NCI-H2081 treated with DMSO at 0.1 percent for 48 hours (cell line): ENCODE measurements at regions not wholly inside any gene's neighbourhood (a gene's known extent, or its start where the extent isn't known, plus 50 kb on each side); places are given as distances from the start of the nearest gene placed in this dataset.
"Not testable (repeated sequence)": the region's sequence is repeated elsewhere in the genome, so short reads cannot be mapped to it uniquely, and the experiment has no call there.

ENCODE experiments used
- DNase-seq: peaks from one replicate; lab custom pipeline; 2025; lab: John Stamatoyannopoulos, UW

DNA sequence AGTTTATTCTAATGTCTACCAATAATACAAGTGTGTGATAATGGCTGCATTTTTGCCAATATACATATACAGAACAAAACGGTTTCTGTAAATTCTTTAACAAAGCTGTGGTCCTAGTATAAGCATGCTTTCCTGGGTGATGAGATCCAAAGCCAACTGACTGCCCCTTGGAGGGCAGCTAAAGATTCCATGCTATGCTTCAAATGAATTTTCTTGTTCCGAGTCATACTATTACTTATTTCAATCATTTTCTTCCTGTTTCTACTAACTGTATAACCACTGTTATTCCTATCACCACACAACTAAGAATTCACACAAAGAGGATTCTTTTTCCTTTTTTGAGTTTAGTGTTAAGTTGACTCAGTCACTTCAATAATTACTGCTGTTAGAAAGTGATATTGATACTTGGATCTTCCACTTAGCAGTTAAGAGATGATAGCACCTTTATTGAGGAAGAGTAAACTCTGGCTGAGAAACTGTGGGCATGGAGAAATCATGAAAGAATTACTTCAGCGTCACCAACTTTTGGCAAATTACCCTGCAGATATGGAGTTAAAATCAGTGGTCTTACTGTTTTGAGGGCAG, 197.5 kb downstream of the ARL4A start:
- DNase-seq: no peak

DNA sequence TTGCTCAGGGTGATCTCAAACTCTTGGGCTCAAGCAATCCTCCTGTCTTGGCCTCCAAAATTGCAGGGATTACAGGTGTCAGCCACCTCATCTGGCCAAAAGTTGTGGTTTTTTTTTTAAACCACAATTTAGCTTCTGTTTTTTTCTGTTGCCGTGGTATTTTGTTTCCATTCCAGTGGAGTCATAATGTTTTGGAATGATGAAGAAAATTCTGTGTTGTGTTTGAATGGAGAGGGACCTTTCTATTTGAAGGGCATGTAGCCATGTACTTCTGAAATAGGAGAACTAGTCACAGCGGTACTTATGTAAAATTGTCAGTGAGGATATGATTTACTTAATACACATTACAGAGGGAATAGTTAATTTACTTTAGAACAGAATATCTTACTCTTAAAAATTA, 201.3 kb downstream of the ARL4A start:
- DNase-seq: no peak

DNA sequence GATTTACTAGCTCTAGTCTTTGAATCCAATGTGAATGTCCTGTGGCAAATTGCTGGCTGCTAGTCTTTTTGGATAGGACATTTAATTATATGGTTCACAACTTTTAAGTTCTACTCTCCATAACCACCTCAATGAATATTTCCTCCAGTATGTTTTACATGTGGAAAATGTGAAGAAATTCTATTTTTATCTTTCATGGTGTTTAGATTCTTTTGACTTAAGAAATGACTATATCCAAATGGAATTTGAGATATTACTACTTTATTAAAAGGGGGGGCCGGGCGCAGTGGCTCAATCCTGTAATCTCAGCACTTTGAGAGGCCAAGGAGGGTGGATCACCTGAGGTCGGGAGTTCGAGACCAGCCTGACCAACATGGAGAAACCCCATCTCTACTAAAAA, 202.0 kb downstream of the ARL4A start:
- DNase-seq: no peak

DNA sequence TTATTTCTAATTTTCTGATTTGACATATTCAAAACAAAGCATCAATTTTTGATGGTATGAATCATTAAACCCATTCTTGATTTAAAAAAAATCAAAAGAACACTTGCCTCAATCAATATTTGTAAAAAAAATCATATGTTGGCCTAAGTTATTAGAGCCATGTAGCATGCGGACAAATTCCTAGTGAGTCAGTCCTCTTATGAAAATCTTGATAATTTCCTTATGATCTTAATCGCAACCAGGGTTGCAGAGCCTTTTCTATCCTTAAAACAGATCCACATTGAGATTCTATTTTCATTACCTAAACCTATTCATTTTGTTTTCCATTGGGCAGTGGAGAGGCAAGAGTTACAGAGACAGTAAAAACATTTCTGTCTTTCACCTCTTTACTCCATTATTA, 203.2 kb downstream of the ARL4A start:
- DNase-seq: no peak

DNA sequence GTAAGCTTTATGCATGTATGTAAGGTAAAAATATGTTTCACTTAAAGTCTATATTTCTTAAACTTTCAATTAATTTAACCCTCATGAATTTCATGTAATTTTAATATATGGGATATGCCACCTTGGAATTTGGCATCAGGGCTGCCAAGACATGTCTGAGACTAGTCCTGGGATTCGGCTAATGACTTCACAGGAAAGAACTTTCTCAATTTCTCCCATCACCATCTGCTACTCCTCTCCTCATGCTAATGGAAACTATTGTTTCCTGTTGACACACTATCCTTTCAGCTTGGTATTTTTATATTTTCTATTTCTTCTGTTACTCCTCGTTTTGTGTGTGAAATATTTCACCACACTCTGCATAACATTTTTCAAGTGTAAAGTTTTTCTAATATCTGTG, 205.9 kb downstream of the ARL4A start:
- no peak for DNase-seq

DNA sequence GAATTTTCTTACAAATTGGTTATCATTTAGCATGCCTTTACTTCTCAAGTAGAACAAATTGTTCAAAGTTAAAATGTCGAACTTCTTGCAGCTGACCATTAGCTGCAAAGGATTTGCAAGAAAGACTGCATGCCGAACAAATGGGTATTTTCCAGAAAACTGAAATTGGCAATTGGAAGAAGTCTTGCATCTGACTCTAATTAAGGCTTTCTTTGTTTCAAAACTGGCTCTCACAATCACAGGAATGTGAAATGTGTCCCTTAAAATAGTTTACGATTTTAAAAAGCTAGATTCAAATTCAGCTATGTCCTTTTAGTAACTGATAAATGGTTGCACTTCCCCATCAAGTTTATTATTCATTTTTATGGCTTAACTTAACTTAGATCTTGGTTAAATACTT, 207.9 kb downstream of the ARL4A start:
- DNase-seq: no peak

DNA sequence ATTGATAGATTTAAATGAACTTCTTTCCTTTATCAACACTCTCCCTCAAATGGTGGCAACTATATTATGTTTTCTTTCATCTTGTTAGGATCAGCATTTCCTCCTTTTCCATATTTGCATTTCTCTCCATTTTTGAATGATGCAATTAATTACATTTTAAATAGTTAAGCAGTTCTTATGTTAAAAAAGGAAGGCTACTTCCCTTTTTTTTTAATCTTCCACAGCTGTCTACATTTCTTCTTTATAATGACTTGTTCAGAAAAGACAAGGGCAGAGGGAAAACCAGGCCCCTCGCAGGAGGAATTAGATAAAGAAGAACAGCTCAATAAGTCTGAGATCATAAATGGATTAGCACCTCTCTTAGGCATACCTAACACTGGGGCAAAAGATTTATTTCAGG, 208.9 kb downstream of the ARL4A start:
- no peak for DNase-seq

DNA sequence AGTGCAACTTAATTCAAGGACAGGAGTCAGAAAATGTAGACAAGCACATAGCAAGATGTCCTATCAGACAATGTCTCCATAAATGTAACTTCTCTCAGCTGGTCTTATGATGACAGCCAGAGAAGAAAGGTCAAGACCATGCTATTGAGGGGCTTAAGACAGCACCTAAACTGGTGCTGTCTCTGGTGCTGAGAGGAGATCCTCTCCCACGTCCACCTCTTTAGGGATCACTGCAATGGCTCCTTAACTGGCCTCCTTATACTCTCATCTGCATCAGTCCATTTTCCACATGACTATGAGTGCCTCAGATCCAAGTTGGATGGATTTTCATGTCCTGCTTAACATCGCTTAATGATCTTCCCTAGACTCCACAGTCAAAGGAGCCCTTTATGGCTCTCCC, 210.6 kb downstream of the ARL4A start:
- no peak for DNase-seq

DNA sequence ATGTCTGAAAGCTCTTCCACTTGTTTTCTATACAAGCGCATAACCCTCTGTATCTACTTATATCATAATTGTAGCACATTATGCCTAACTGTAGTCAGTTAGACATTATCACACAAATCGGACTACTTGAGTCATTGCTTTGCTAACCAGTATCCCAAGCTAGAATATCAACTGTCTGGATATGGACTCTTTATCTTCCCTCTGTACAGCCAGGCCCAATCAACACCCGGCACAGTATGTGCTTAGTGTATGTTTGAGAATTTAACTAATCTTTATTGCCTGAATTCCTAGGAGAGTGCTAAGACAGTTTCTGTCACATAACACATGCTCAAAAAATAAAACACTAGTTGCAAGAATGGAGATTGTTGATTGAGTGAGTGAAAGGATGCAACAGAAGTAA, 211.2 kb downstream of the ARL4A start:
- DNase-seq: no peak

DNA sequence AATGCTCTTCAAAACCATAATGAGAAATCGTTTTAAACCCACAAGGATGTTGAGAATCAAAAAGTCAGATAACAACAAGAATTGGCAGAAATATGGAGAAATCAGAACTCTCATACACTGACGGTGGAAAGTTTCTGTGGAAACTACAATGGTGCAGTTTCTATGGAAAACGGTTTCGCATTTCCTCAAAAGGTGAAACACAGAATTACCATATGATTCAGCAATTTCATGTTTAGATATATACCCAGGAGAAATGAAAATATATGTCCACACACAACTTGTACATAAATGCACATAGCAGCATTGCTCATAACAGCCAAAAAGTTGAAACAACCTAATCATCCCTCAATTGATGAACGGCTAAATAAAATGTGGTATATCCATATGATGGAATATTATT, 218.2 kb downstream of the ARL4A start:
- DNase-seq: no peak

DNA sequence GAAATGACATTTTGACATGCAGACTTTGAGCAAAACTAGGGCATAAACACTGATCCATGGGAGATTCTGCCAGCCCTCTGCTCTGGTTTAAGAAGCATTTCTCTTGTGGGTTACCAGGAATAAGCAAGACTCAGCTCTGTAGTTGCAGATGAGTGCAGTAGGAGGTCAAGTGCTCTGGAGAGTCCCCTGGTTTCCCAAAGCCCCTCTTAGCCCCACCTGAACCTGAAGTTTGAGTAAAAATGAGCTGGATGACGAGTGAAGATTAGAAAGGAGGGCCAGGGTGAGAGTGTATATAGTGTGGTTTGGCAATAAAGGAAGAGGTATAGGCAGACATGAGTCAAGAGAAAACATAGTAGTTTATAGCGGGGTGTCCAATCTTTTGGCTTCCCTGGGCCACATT, 220.3 kb downstream of the ARL4A start:
- no peak for DNase-seq

DNA sequence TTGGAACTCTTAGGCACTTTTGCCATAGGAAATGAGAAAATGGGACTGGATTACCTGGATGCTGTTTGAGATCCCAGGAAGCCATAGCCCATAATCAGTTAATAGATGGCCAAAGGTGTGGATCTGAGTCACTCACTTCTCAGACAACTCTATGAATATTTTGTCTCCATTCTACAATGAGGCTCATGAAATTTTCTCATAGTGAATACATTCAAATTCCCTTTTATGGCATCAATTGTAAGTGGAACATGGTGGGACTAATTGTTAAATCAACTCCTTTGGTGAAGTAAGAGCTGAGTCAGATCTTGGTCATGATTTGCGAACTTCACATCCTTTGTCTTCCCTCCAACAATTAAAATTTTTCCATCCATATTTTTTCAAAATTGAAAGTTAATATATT, 222.1 kb downstream of the ARL4A start:
- no peak for DNase-seq

DNA sequence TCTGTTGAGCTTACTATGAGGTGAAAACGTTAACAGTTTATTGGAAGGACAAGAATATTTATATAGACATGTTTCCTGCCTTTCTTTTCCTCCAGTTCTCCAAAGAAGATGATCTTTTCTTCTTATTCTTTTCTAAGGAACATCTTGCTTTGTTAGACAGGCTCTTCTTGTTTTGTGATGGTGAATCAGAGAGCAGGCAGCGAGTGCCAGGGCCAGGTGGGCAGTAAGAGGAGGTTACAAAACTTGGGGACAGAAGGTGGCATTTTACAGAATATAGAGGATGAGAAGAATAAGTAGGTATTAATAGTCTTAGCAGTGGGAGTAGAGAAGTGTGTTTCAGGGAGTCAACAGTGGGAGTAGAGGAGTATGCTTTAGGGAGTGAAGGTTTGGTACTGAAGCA, 223.6 kb downstream of the ARL4A start:
- DNase-seq: no peak

DNA sequence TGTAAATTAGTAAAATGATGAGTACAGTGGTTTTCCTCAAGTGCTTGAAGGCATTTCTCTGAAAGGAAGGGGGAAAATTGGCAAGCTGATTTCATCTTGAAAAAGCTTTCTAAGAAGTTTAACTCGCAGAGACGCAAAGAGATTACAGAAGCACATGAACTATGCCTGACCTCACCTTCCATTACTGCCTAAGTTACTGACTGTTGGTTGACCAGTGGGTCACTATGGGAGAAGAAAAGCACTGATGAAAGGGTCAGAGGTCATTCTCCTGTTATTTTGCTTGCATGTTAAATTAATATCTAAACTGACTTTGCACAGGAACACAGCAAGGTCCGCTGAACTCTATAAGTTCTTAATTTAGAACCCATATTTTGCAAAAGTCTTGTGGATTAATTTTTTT, 225.6 kb downstream of the ARL4A start:
- DNase-seq: no peak

DNA sequence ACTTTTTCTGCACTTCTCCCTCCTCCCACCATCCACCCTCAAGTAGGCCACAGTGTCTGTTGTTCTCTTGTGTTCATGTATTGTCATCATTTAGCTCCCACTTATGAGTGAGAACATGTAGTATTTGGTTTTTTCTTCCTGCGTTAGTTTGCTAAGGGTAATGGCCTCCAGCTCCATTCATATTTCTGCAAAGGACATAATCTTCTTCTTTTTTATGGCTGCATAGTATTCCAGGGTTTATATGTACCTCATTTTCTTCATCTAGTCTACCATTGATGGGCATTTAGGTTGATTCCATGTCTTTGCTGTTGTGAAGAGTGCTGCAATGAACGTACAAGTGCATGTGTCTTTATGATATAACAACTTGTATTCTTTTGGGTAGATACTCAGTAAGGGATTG, 230.4 kb downstream of the ARL4A start:
- no peak for DNase-seq

DNA sequence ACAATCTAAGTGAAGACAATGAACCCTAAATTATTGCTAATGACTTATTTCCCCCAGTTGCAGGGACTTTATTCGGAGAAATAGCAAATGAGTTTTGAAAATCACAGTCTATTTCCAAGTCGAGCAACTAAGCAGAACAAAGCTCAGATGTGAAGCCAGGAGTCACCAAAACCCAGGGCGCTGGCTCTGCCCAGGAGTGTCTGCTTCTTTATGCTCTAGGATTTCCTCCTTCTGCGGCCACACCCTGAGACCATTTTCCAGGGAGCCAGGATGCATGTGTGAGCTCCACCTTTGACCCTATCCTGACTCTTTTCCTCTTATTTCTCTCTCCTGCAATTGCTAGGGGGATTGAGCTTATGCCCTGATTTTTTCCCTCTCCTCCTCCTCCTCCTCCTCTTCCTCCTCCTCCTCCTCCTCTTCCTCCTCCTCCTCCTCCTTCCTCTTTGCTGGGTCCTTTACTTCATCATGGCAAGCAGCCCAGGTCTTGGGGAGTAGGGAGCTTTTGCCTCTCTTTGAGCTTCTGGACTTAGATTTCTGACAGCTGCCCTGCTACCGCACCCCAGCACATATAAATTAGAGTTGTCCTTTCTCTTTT, 234.4 kb downstream of the ARL4A start:
- DNase-seq: no peak

DNA sequence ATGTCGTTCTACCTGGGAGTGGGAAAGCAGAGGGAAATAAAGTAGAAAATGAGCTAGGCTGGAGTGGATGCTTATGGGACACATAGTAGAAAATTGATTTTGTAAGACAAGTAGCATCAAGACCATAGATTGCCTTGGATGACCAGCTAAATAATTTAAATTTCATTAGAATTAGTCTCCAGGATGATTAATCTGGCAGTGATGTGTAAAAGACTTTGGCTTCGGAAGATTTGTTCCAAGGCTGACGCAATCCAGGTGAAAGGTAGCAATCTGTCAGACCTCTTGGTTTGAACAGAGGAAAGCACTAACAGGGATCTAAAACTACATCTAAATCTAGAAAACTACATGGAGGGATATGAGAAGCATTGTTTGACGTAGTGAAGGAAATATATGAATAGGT, 236.5 kb downstream of the ARL4A start:
- no peak for DNase-seq

DNA sequence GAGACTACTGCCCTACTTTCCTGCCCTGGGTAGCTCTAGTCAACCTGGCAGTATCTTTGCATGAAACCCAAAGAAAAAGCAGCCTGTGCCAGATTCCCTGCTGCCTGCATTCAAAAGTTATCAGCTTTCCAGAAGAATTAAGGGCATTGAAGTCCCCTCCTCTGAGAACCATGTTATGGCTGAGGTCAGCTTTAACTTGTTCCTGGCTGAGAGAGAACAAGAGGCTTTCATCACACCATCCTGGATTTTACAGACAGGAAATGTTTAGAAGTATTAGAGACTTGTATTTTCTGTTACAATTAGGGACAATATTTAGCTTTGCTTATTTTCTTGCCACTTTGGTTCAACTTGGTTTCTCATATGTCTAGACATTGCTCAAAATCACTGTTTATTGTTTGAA, 238.8 kb downstream of the ARL4A start:
- no peak for DNase-seq

DNA sequence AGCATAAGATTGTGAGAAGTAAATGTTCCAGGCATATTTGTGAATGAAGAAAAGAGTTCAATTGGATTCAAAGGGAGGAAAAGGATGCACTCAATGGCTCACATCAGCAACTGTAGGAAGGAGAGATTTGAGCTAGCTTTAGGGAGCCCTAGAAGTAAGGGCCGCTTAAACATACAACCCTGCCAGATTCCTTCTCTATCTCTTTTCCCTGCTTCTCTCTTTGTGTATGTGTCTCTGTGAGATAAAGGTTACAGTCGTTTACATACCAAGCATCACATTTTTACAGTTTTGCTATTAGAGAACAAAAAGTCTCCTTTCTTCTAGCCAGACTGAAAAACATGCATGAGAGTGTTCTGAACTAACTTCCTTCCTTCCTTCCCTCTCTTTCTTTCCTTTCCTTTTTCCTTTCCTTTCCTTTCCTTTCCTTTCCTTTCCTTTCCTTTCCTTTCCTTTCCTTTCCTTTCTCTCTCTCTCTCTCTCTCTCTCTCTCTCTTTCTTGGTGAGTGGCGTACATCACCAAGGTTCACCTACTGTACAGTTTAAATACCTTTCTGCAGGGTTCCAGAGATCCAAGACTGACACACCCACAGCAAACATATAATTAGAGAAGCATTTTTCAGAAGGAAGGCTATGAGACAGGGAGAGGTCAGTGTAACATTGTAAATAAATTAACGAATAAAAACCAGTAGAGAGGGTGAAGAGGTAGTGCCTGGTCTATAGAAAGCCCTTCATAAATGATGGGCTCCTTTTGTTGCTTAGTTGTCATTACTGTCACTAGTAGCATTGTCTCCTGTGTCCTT, 240.4 kb downstream of the ARL4A start:
- no peak for DNase-seq

DNA sequence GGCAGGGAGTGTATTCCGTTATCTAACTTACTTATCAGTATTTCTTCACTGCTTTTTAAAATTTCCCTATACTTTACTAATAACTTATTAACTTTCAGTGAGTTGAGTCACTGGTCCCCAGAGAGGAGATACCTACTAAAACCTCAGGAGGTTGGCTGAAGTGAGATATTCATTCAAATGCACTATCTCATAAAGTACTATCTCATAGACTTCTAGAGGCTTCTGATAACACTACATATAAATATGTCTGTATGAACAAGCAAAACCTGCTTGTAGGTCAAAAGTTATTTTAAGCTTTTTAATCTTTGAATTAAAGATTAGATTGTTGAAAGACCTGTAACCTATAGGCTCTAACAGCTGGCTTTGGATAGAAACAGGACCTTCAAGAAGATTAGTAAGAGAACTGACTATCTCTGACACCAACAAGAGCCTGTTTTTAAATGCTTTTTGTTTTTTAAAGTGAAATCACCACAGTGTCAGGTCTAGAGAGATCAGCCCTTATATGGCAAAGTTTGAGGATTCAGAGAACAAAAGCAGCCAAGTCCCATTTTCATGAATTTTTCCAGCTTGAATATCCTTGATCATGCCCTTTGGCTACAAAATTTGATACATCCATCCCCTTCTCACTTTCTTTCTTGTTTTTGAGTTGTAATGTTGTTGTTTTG, 242.2 kb downstream of the ARL4A start:
- no peak for DNase-seq

DNA sequence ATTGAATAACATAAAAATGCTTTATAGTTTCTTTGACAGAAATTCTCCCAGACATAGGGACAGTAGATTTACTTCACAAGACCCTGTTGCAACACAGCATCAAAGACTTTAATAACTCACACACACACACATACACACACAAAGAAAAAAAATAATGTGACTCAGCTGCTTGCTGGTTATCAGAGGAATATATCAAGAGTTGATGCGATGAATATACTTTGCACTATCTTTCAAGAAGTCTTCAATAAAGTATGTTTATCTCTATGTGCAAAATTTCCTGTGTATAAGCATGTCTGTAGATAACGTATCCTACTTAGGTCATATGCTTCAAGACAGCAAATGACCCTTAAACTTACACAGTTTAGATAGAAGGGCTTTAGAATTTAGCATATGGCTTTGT, 243.1 kb downstream of the ARL4A start:
- no peak for DNase-seq

DNA sequence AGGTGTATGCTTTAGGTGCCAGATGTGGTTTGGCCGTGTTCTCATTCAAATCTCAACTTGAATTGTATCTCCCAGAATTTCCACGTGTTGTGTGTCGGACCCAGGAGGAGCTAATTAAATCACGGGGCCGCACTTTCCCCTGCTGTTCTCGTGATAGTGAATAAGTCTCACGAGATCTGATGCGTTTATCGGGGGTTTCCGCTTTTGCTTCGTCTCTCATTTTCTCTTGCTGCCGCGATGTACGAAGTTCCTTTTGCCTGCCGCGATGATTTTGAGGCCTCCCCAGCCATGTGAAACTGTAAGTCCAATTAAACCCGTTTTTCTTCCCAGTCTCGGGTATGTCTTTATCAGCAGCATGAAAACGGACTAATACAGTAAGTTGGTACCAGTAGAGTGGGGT, 244.0 kb downstream of the ARL4A start:
- DNase-seq: not testable (repeated sequence)

DNA sequence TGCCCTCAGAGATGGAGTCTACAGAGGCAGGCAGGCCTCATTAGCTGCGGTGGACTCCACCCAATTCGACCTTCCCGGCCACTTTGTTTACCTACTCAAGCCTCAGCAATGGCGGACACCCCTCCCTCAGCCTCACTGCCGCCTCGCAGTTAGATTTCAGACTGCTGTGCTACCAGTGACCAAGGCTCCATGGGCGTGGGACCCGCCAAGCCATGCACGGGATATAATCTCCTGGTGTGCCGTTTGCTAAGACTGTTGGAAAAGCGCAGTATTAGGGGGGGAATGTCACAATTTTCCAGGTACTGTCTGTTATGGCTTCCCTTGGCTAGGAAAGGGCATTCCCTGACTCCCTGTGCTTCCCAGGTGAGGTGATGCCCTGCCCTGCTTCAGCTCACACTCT, 252.3 kb downstream of the ARL4A start:
- DNase-seq: no peak
